IPS-18a (cell line): ENCODE measurements at regions not wholly inside any gene's neighbourhood (a gene's known extent, or its start where the extent isn't known, plus 50 kb on each side); places are given as distances from the start of the nearest gene placed in this dataset.

Experiments
- H3K27ac ChIP-seq: one replicate; pipeline ENCODE4 v1.5.1; 2013; ENCODE audit warnings: low read length
- H3K27me3 ChIP-seq: one replicate; pipeline ENCODE4 v1.6.1; 2013; ENCODE audit warnings: mild to moderate bottlenecking, low read length; ENCODE audit not compliant: control insufficient read depth, insufficient read depth
- H3K36me3 ChIP-seq: one replicate; pipeline ENCODE4 v1.6.1; 2013; ENCODE audit warnings: low read depth, low read length; ENCODE audit not compliant: control insufficient read depth
- H3K4me1 ChIP-seq: one replicate; pipeline ENCODE4 v1.6.1; 2013; ENCODE audit warnings: low read depth, low read length; ENCODE audit not compliant: control insufficient read depth
- H3K4me3 ChIP-seq: one replicate; pipeline ENCODE4 v1.5.1; 2013; ENCODE audit warnings: low read length
- H3K9ac ChIP-seq: one replicate; pipeline ENCODE4 v1.6.1; 2013; ENCODE audit warnings: mild to moderate bottlenecking, low read length, moderate library complexity
- H3K9me3 ChIP-seq: one replicate; pipeline ENCODE4 v1.6.1; 2013; ENCODE audit warnings: low read depth, low read length; ENCODE audit not compliant: control insufficient read depth

GRCh38 chr18:61697306-61697909, 195.4 kb downstream of the RNF152 start:
- no peaks in the 10 kb centered on the region for H3K9me3 ChIP-seq
- H3K36me3 ChIP-seq, result no peaks in the 10 kb centered on the region
- H3K4me1 ChIP-seq, result no peaks in the 10 kb centered on the region
- H3K4me3 ChIP-seq, result no peak overlapping the region
- H3K9ac ChIP-seq, result no peak overlapping the region
- no peak overlapping the region for H3K27ac ChIP-seq
- H3K27me3 ChIP-seq, result no peaks in the 10 kb centered on the region

- H3K9me3 ChIP-seq, result no peaks in the 10 kb centered on the region
- no peak overlapping the region for H3K27ac ChIP-seq
- H3K9ac ChIP-seq, result no peak overlapping the region
- no peaks in the 10 kb centered on the region for H3K36me3 ChIP-seq
- H3K27me3 ChIP-seq, result no peaks in the 10 kb centered on the region
- H3K4me1 ChIP-seq, result no peaks in the 10 kb centered on the region
- no peak overlapping the region for H3K4me3 ChIP-seq
Observed at GRCh38 chr18:61694236-61694635, 198.6 kb downstream of the RNF152 start.

- Histone ChIP-seq H3K36me3 (no peaks in the 10 kb centered on the region), H3K9me3 (no peaks in the 10 kb centered on the region), H3K9ac (no peak overlapping the region), H3K4me1 (no peaks in the 10 kb centered on the region), H3K27ac (no peak overlapping the region), H3K4me3 (no peak overlapping the region), H3K27me3 (no peaks in the 10 kb centered on the region)
Observed at GRCh38 chr18:61690418-61691138, 202.2 kb downstream of the RNF152 start.

- Histone ChIP-seq H3K4me1 (no peaks in the 10 kb centered on the region), H3K9ac (no peak overlapping the region), H3K27me3 (no peaks in the 10 kb centered on the region), H3K4me3 (no peak overlapping the region), H3K27ac (no peak overlapping the region), H3K36me3 (no peaks in the 10 kb centered on the region), H3K9me3 (no peaks in the 10 kb centered on the region)
Observed at GRCh38 chr18:61687317-61687716, 205.5 kb downstream of the RNF152 start.

- Histone ChIP-seq H3K27me3 (no peaks in the 10 kb centered on the region), H3K27ac (no peak overlapping the region), H3K36me3 (no peaks in the 10 kb centered on the region), H3K4me3 (no peak overlapping the region), H3K9me3 (peaks cover 5% of the 10 kb centered on the region), H3K4me1 (no peaks in the 10 kb centered on the region), H3K9ac (no peak overlapping the region)
Observed at GRCh38 chr18:61683856-61684255, 209.0 kb downstream of the RNF152 start.

GRCh38 chr18:61681065-61681464, 211.7 kb downstream of the RNF152 start:
- Histone ChIP-seq H3K9me3 (peaks cover 5% of the 10 kb centered on the region), H3K36me3 (no peaks in the 10 kb centered on the region), H3K4me3 (no peak overlapping the region)

GRCh38 chr18:61679836-61680235, 213.0 kb downstream of the RNF152 start:
- Histone ChIP-seq H3K27ac (no peak overlapping the region), H3K4me3 (no peak overlapping the region), H3K4me1 (no peaks in the 10 kb centered on the region), H3K9ac (no peak overlapping the region), H3K27me3 (no peaks in the 10 kb centered on the region), H3K9me3 (peaks cover 5% of the 10 kb centered on the region), H3K36me3 (no peaks in the 10 kb centered on the region)

More at GRCh38 chr18:61681065-61681464, 211.7 kb downstream of the RNF152 start:
- Histone ChIP-seq H3K9ac (no peak overlapping the region), H3K4me1 (no peaks in the 10 kb centered on the region), H3K27ac (no peak overlapping the region), H3K27me3 (no peaks in the 10 kb centered on the region)

GRCh38 chr18:61677435-61677970, 215.3 kb downstream of the RNF152 start:
- Histone ChIP-seq H3K36me3 (no peaks in the 10 kb centered on the region), H3K27me3 (no peaks in the 10 kb centered on the region), H3K9ac (no peak overlapping the region), H3K27ac (no peak overlapping the region), H3K4me1 (no peaks in the 10 kb centered on the region), H3K9me3 (peaks cover 5% of the 10 kb centered on the region), H3K4me3 (no peak overlapping the region)

- H3K27ac ChIP-seq, result no peak overlapping the region
Observed at GRCh38 chr18:61676773-61677434, 215.9 kb downstream of the RNF152 start.

GRCh38 chr18:61669320-61669719, 223.5 kb downstream of the RNF152 start:
- H3K4me1 ChIP-seq, result peaks cover 7% of the 10 kb centered on the region
- no peaks in the 10 kb centered on the region for H3K9me3 ChIP-seq
- H3K27ac ChIP-seq, result no peak overlapping the region
- no peaks in the 10 kb centered on the region for H3K27me3 ChIP-seq
- H3K4me3 ChIP-seq, result no peak overlapping the region
- H3K36me3 ChIP-seq, result no peaks in the 10 kb centered on the region
- H3K9ac ChIP-seq, result no peak overlapping the region

More at GRCh38 chr18:61676773-61677434, 215.9 kb downstream of the RNF152 start:
- H3K9me3 ChIP-seq, result peaks cover 5% of the 10 kb centered on the region
- H3K9ac ChIP-seq, result no peak overlapping the region
- H3K36me3 ChIP-seq, result no peaks in the 10 kb centered on the region
- no peaks in the 10 kb centered on the region for H3K4me1 ChIP-seq
- no peaks in the 10 kb centered on the region for H3K27me3 ChIP-seq
- no peak overlapping the region for H3K4me3 ChIP-seq

- no peak overlapping the region for H3K9ac ChIP-seq
- no peak overlapping the region for H3K27ac ChIP-seq
- peaks cover 22% of the 10 kb centered on the region for H3K4me1 ChIP-seq
- H3K36me3 ChIP-seq, result no peaks in the 10 kb centered on the region
- no peaks in the 10 kb centered on the region for H3K27me3 ChIP-seq
- no peak overlapping the region for H3K4me3 ChIP-seq
- H3K9me3 ChIP-seq, result no peaks in the 10 kb centered on the region
Observed at GRCh38 chr18:61666876-61667590, 225.8 kb downstream of the RNF152 start.
